HFF-Myc (cell line): ENCODE measurements at regions not wholly inside any gene's neighbourhood (a gene's known extent, or its start where the extent isn't known, plus 50 kb on each side); places are given as distances from the start of the nearest gene placed in this dataset.

ENCODE experiments used
- DNase-seq: peaks from one replicate; pipeline ENCODE4 v3.0.0-alpha.2; 2011; ENCODE audit warnings: low read depth; ENCODE audit errors: extremely low read depth
- H3K4me3 ChIP-seq: replicated peaks from 2 replicates; pipeline ENCODE4 v1.5.1; 2011; ENCODE audit warnings: low read depth, mild to moderate bottlenecking, control low read depth, low read length
- TF ChIP-seq, protein P1 (sequence below): IDR thresholded peaks from 2 replicates; pipeline ENCODE4 v1.5.1; 2012; ENCODE audit warnings: mild to moderate bottlenecking, low read depth, low read length, control low read depth; ENCODE audit errors: missing control alignments

DNA sequence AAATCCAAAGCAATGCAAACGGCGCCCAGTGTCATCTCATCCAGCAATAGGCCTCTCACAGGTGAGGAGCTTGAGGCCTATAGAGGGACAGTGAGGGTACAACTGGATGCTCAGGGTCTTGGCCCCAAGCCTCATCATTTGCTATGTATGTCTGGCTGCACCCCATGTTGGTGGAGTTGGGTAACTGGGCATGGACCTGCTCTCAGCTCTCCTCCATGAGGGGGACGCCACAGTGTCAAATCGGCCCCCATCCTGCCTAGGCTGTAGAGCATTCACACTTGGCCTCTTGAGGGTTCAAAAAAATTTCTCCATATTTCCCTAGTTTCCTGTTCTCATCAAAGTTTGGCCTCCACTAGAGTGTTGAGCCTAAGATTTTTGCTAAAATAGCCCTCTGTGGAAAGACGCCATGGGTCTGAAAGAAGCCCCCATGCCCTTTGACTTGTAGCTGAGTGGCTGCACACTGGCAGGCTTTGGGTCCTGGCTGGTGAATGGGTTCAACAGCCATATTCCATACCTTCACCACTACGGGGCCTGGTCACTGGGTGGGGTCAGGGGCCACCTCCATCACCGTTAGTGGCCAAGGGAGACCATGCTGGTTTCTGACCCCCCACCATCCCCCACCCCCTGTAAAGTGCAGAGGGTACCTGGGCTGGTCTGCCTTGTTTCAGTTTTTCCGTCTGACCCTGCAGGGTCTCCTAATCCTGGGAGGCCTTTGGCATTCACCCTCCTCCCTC lies 132.3 kb upstream of the TBX20 start:
- no peak for DNase-seq
- TF ChIP-seq, protein P1, sequence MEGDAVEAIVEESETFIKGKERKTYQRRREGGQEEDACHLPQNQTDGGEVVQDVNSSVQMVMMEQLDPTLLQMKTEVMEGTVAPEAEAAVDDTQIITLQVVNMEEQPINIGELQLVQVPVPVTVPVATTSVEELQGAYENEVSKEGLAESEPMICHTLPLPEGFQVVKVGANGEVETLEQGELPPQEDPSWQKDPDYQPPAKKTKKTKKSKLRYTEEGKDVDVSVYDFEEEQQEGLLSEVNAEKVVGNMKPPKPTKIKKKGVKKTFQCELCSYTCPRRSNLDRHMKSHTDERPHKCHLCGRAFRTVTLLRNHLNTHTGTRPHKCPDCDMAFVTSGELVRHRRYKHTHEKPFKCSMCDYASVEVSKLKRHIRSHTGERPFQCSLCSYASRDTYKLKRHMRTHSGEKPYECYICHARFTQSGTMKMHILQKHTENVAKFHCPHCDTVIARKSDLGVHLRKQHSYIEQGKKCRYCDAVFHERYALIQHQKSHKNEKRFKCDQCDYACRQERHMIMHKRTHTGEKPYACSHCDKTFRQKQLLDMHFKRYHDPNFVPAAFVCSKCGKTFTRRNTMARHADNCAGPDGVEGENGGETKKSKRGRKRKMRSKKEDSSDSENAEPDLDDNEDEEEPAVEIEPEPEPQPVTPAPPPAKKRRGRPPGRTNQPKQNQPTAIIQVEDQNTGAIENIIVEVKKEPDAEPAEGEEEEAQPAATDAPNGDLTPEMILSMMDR: no peak

DNA sequence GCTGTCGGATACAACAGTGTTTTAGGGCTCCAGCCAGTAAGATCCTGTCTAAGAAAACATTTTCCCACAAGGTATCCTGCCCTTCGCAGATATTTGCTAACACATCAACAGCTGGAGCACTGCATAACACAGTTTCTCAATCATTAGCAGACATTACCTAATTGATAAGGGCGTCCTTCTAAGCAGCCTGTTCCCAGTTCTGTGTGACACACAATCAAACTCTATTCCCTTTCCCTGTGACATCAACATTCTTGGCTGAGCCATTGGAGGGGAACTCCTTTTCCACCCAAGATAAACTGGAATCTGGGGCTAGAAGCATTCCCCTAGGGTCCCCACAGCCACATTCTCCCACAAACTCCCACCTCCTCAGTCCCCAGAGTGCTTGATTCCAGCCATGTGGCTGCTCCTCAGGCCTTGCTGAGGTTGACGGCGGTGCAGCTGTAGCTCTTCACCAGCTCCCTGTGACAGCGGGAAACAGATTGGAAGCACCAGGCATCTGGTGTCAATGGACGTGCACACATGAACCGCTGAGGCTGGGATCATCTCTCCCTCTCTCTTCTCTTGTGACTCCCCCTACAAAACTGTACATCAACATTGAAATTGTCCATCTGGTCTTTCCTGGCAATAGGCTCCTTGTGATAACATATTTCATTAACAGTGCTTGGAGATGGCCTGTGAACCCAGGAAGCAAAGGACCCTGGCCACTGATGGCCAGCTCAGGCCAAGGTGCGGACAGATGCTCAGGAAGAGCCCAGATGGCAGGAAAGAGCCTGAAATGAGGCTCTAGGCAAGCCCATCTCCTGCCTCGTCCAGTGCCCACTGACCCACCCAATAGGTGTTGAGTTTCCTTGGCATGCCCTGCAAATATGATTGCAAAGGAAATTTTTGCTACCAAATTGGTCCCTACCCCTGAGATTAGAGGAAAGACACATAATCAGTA lies 131.1 kb upstream of the TBX20 start:
- TF ChIP-seq, protein P1: no peak
- no peak for DNase-seq
- H3K4me3 ChIP-seq: no peak overlapping the region

More for the DNA sequence above, 132.3 kb upstream of the TBX20 start:
- H3K4me3 ChIP-seq: no peak overlapping the region

DNA sequence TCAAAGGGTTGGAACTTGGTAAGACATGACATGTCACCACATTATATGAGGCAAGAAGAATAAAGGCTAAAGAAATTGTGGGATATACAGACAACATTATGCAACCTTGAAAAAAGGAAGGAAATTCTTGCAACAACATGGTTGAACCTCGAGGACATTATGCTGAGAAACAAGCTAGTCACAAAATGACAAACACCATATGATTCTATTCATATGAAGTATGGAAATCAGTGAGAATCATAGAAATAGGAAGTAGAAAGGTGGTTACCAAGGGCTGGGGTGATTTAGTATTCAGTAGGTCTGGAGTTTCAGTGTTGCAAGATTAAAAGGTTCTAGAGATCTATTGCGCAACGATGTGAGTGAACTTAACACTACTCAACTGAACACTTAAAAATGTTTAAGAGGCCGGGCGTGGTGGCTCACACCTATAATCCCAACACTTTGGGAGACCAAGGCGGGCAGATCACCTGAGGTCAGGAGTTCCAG lies 126.9 kb upstream of the TBX20 start:
- TF ChIP-seq, protein P1: no peak
- DNase-seq: no peak
- no peak overlapping the region for H3K4me3 ChIP-seq

GRCh38 chr7:35379481-35379880 lies 125.6 kb upstream of the TBX20 start:
- H3K4me3 ChIP-seq: no peak overlapping the region
- TF ChIP-seq, protein P1: no peak
- no peak for DNase-seq

DNA sequence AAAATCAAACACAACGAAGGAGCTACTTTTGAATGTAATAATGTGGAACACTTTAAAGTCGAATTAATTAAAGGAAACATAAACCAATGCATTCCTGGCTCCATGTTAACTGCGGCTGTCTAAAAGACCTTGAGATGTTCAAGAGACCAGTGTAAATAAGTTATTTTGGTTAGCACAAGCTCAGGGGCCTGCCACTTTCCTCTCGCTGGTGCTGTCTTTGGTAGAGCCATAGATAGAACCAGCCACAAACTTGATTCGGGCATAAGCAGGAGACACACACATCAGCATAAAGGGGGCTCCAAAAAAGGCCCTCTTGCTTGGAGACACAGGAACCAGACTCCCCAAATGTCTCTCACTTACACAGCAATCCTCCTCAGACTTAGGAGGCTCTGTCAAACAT lies 121.6 kb upstream of the TBX20 start:
- DNase-seq: no peak
- H3K4me3 ChIP-seq: no peak overlapping the region
- TF ChIP-seq, protein P1: no peak

DNA sequence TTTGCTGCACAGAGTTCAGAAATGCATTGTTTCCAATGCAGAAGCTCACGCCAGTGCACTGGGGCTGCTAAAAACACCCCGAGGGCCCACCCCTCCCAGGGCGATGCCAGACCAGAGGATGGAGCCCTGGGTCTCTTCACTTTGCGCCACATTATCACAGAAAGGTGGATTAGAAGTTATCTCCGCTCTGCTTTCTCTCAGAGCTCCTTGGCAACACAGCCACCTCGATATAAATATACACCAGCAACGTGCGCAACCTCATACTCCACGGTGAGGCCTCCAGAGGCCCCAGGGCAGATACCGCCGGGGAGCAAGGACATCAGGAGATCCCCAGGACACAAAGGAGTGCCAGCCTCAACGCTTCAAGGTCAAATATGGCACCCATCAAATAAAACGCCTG lies 121.0 kb upstream of the TBX20 start:
- DNase-seq: no peak
- H3K4me3 ChIP-seq: no peak overlapping the region
- TF ChIP-seq, protein P1: no peak
